ENCODE measurements at regions not wholly inside any gene's neighbourhood (a gene's known extent, or its start where the extent isn't known, plus 50 kb on each side); places are given as distances from the start of the nearest gene placed in this dataset.

- no peak for TF ChIP-seq ZNF302 (CRISPR knock-in tag; IDR thresholded peaks at IDR 0.05)
- no peak for TF ChIP-seq JUN (IDR thresholded peaks at IDR 0.05)
- TF ChIP-seq, protein P1, sequence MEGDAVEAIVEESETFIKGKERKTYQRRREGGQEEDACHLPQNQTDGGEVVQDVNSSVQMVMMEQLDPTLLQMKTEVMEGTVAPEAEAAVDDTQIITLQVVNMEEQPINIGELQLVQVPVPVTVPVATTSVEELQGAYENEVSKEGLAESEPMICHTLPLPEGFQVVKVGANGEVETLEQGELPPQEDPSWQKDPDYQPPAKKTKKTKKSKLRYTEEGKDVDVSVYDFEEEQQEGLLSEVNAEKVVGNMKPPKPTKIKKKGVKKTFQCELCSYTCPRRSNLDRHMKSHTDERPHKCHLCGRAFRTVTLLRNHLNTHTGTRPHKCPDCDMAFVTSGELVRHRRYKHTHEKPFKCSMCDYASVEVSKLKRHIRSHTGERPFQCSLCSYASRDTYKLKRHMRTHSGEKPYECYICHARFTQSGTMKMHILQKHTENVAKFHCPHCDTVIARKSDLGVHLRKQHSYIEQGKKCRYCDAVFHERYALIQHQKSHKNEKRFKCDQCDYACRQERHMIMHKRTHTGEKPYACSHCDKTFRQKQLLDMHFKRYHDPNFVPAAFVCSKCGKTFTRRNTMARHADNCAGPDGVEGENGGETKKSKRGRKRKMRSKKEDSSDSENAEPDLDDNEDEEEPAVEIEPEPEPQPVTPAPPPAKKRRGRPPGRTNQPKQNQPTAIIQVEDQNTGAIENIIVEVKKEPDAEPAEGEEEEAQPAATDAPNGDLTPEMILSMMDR (IDR thresholded peaks at IDR 0.05) = no peak
- TF ChIP-seq MYC (IDR thresholded peaks at IDR 0.05; ENCODE audit: borderline replicate concordance, low read length) = no peak
- TF ChIP-seq ESRRA (IDR thresholded peaks at IDR 0.05; ENCODE audit: borderline replicate concordance, low read length) = no peak
- TF ChIP-seq FOSL2 (IDR thresholded peaks at IDR 0.05) = no peak
- no peak for TF ChIP-seq FOSL2 (CRISPR knock-in tag; IDR thresholded peaks at IDR 0.05)
- no peak for TF ChIP-seq HOXB13 (CRISPR knock-in tag; IDR thresholded peaks at IDR 0.05; ENCODE audit: low read depth)
- TF ChIP-seq, protein P2, sequence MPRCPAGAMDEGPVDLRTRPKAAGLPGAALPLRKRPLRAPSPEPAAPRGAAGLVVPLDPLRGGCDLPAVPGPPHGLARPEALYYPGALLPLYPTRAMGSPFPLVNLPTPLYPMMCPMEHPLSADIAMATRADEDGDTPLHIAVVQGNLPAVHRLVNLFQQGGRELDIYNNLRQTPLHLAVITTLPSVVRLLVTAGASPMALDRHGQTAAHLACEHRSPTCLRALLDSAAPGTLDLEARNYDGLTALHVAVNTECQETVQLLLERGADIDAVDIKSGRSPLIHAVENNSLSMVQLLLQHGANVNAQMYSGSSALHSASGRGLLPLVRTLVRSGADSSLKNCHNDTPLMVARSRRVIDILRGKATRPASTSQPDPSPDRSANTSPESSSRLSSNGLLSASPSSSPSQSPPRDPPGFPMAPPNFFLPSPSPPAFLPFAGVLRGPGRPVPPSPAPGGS (IDR thresholded peaks at IDR 0.05) = no peak
- no peak for TF ChIP-seq RNF2 (IDR thresholded peaks at IDR 0.05; ENCODE audit: borderline replicate concordance, low read depth)
- TF ChIP-seq HDAC2 (IDR thresholded peaks at IDR 0.05) = no peak
- TF ChIP-seq HOXA7 (CRISPR knock-in tag; IDR thresholded peaks at IDR 0.05) = no peak
- TF ChIP-seq USF2 (IDR thresholded peaks at IDR 0.05) = no peak
- no peak for TF ChIP-seq CBX2 (IDR thresholded peaks at IDR 0.05; ENCODE audit: borderline replicate concordance, low read depth)
- no peak for TF ChIP-seq ZC3H11A (IDR thresholded peaks at IDR 0.05)
- Histone ChIP-seq H3K4me1 (no peaks in the 10 kb centered on the region), H3K4me2 (no peak overlapping the region), H3K4me3 (no peak overlapping the region), H3K9me3 (no peaks in the 10 kb centered on the region), H3K27ac (no peak overlapping the region)
- 26% methylated on average over 4 of the region's 4 CpGs for WGBS (ENCODE audit: missing lambda C conversion rate)
- POLR2A ChIA-PET = no interaction called here
- CTCF ChIA-PET = no interaction called here
- FAIRE-seq (no peak), ATAC-seq (no peak), DNase-seq (ENCODE audit: low read depth in 1 of 2, low spot score in 1 of 2) (no peak)
Measured at GRCh38 chr1:102099916-102100315, 103.2 kb upstream of the OLFM3 start.

DNA sequence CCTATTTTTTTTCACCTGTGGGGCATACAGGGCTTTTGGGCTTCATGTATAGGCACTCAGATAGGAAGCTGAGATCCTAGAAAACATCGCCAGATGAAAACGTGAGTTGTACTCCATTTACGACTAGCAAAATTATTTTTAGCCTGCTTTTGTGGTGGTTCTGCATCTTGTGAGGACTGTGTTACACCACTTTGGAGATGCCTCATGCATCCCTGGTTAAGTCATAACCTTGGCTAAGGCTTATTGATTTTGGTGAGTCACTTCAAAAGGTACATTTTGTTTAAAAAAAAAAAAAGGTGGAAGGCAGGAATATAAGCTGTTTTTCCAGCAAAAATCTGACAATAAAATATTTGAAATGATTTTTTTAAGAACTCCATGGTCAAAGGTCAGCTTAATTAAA, 101.8 kb upstream of the OLFM3 start:
- ATAC-seq (no peak), FAIRE-seq (no peak), DNase-seq (ENCODE audit: low read depth in 1 of 2, low spot score in 1 of 2) (no peak)
- Histone ChIP-seq H3K27ac (no peak overlapping the region), H3K4me1 (no peaks in the 10 kb centered on the region), H3K4me2 (no peak overlapping the region), H3K4me3 (no peak overlapping the region), H3K9me3 (no peaks in the 10 kb centered on the region)
- POLR2A ChIA-PET = no interaction called here
- CTCF ChIA-PET = no interaction called here
- TF ChIP-seq, protein P1 (IDR thresholded peaks at IDR 0.05) = no peak
- TF ChIP-seq, protein P2 (IDR thresholded peaks at IDR 0.05) = no peak
- no peak for TF ChIP-seq HEYL (CRISPR knock-in tag; IDR thresholded peaks at IDR 0.05)
- TF ChIP-seq MYC (IDR thresholded peaks at IDR 0.05; ENCODE audit: borderline replicate concordance, low read length) = no peak
- TF ChIP-seq, protein P3, sequence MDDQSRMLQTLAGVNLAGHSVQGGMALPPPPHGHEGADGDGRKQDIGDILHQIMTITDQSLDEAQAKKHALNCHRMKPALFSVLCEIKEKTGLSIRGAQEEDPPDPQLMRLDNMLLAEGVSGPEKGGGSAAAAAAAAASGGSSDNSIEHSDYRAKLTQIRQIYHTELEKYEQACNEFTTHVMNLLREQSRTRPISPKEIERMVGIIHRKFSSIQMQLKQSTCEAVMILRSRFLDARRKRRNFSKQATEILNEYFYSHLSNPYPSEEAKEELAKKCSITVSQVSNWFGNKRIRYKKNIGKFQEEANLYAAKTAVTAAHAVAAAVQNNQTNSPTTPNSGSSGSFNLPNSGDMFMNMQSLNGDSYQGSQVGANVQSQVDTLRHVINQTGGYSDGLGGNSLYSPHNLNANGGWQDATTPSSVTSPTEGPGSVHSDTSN (IDR thresholded peaks at IDR 0.05) = no peak
- TF ChIP-seq, protein P4, sequence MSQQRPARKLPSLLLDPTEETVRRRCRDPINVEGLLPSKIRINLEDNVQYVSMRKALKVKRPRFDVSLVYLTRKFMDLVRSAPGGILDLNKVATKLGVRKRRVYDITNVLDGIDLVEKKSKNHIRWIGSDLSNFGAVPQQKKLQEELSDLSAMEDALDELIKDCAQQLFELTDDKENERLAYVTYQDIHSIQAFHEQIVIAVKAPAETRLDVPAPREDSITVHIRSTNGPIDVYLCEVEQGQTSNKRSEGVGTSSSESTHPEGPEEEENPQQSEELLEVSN (IDR thresholded peaks at IDR 0.05; ENCODE audit: borderline replicate concordance, low read depth) = no peak
- no peak for TF ChIP-seq ZNF302 (CRISPR knock-in tag; IDR thresholded peaks at IDR 0.05)
- no peak for TF ChIP-seq ZC3H11A (IDR thresholded peaks at IDR 0.05)
- no peak for TF ChIP-seq ATOH8 (CRISPR knock-in tag; IDR thresholded peaks at IDR 0.05; ENCODE audit: low read depth)
- TF ChIP-seq RAD21 (conservative IDR thresholded peaks at IDR 0.05 in 1 of 2, IDR thresholded peaks at IDR 0.05 in 1 of 2) = no peak
- no peak for TF ChIP-seq RFX5 (IDR thresholded peaks at IDR 0.05)
- no peak for TF ChIP-seq MAX (IDR thresholded peaks at IDR 0.05)
- TF ChIP-seq NR3C1 (IDR thresholded peaks at IDR 0.05) = no peak
- TF ChIP-seq NFE2L2 (conservative IDR thresholded peaks at IDR 0.05; ENCODE audit: low read length) = no peak
- no peak for TF ChIP-seq MAZ (IDR thresholded peaks at IDR 0.05; ENCODE audit: borderline replicate concordance, low read depth, low read length)
- TF ChIP-seq CBX8 (IDR thresholded peaks at IDR 0.05) = no peak
- no peak for TF ChIP-seq RNF2 (IDR thresholded peaks at IDR 0.05; ENCODE audit: borderline replicate concordance, low read depth)
- 43% methylated on average over 3 of the region's 3 CpGs for WGBS (ENCODE audit: missing lambda C conversion rate)
